Cardiac muscle cell (in vitro differentiated cells and primary cell): ENCODE measurements at regions not wholly inside any gene's neighbourhood (a gene's known extent, or its start where the extent isn't known, plus 50 kb on each side); places are given as distances from the start of the nearest gene placed in this dataset.

Experiments
- DNase-seq, 2 donors: peaks; one replicate each; pipeline versions ENCODE4 v3.0.0 to v3.0.0-alpha.2; 2010 to 2017; ENCODE audit warnings: low read depth in 1 of 2, low spot score in 1 of 2
- H3K27ac ChIP-seq: fragments of 200-600 bp; sonication (generic); 2 replicates; pipeline ENCODE4 v1.5.1; 2016
- H3K27me3 ChIP-seq: fragments of 200-600 bp; sonication (generic); 2 replicates; pipeline ENCODE4 v1.6.0; 2016; ENCODE audit warnings: control low read depth
- H3K36me3 ChIP-seq: fragments of 200-600 bp; sonication (generic); 2 replicates; pipeline ENCODE4 v1.5.1; 2016; ENCODE audit warnings: control low read depth
- H3K4me1 ChIP-seq: fragments of 200-600 bp; sonication (generic); 2 replicates; pipeline ENCODE4 v1.8.1; 2017; ENCODE audit warnings: low read depth, mild to moderate bottlenecking, mixed run types
- H3K4me3 ChIP-seq: fragments of 200-600 bp; sonication (generic); 2 replicates; pipeline ENCODE4 v1.5.1; 2016; ENCODE audit warnings: mild to moderate bottlenecking
- H3K9me3 ChIP-seq: fragments of 200-600 bp; sonication (generic); 2 replicates; pipeline ENCODE4 v1.5.1; 2017; ENCODE audit warnings: low read depth, mild to moderate bottlenecking, control low read depth
- CTCF ChIP-seq: IDR thresholded peaks from 2 replicates; pipeline ENCODE4 v1.5.1; 2012; ENCODE audit warnings: low read depth, mild to moderate bottlenecking, low read length

GRCh38 chr5:116838011-116838536 is 263.5 kb upstream of the SEMA6A start:
- Histone ChIP-seq H3K27ac (no peak overlapping the region), H3K27me3 (no peaks in the 10 kb centered on the region), H3K4me3 (no peak overlapping the region), H3K9me3 (no peaks in the 10 kb centered on the region), H3K4me1 (no peaks in the 10 kb centered on the region), H3K36me3 (no peaks in the 10 kb centered on the region)
- TF ChIP-seq CTCF, result no peak
- peak in 1 of 2 donors; percentile 4 for DNase-seq

GRCh38 chr5:116834796-116835515 is 260.3 kb upstream of the SEMA6A start:
- Histone ChIP-seq H3K27me3 (no peaks in the 10 kb centered on the region), H3K36me3 (no peaks in the 10 kb centered on the region), H3K4me3 (no peak overlapping the region), H3K4me1 (no peaks in the 10 kb centered on the region), H3K27ac (no peak overlapping the region), H3K9me3 (no peaks in the 10 kb centered on the region)
- no peak for DNase-seq
- no peak for TF ChIP-seq CTCF

- TF ChIP-seq CTCF, result no peak
- DNase-seq, result no peak
- Histone ChIP-seq H3K36me3 (no peaks in the 10 kb centered on the region), H3K4me1 (no peaks in the 10 kb centered on the region), H3K4me3 (no peak overlapping the region), H3K9me3 (no peaks in the 10 kb centered on the region), H3K27ac (no peak overlapping the region), H3K27me3 (no peaks in the 10 kb centered on the region)
These were observed 255.5 kb upstream of the SEMA6A start for GRCh38 chr5:116830079-116830478.

DNA sequence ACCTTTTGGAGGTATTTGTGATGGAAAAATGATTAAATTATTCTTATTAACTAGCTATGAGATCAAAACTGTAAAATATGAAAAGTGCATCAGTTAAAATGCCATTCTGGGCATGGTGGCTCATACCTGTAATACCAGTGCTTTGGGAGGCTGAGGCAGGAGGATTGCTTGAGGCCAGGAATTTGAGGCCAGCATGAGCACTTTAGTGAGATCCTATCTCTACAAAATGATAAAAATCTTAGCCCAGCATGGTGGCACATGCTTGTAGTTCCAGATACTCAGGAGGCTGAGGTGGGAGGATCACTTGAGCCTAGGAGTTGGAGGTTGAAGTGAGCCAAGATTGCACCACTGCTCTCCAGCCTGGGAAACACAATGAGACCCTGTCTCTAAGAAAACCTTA is 252.5 kb upstream of the SEMA6A start:
- Histone ChIP-seq H3K27me3 (no peaks in the 10 kb centered on the region), H3K9me3 (no peaks in the 10 kb centered on the region), H3K27ac (no peak overlapping the region), H3K4me3 (no peak overlapping the region), H3K4me1 (no peaks in the 10 kb centered on the region), H3K36me3 (no peaks in the 10 kb centered on the region)
- no peak for TF ChIP-seq CTCF
- DNase-seq, result no peak

DNA sequence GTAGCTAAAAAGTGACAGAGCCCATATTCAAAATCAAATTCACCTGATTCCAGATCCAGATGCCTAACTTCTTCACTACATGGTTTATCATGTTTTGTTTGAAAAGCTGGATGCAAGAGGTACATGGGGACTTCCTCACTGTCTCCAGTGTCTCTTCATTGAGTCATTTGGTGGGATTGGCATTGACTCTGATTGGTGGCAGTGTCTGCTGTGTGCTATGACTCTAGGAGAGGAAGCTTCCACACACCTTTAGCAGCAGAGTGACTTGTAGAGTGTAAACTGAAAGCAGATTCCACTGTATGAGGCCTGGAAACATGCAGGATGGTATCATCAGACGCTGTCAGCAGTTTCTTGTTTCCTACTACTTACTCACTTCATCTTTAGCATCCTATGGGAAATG is 250.9 kb upstream of the SEMA6A start:
- Histone ChIP-seq H3K9me3 (no peaks in the 10 kb centered on the region), H3K27me3 (no peaks in the 10 kb centered on the region), H3K36me3 (no peaks in the 10 kb centered on the region), H3K4me1 (no peaks in the 10 kb centered on the region), H3K27ac (no peak overlapping the region), H3K4me3 (no peak overlapping the region)
- TF ChIP-seq CTCF, result no peak
- DNase-seq, result no peak
